ENCODE measurements at regions not wholly inside any gene's neighbourhood (a gene's known extent, or its start where the extent isn't known, plus 50 kb on each side); places are given as distances from the start of the nearest gene placed in this dataset.

DNA sequence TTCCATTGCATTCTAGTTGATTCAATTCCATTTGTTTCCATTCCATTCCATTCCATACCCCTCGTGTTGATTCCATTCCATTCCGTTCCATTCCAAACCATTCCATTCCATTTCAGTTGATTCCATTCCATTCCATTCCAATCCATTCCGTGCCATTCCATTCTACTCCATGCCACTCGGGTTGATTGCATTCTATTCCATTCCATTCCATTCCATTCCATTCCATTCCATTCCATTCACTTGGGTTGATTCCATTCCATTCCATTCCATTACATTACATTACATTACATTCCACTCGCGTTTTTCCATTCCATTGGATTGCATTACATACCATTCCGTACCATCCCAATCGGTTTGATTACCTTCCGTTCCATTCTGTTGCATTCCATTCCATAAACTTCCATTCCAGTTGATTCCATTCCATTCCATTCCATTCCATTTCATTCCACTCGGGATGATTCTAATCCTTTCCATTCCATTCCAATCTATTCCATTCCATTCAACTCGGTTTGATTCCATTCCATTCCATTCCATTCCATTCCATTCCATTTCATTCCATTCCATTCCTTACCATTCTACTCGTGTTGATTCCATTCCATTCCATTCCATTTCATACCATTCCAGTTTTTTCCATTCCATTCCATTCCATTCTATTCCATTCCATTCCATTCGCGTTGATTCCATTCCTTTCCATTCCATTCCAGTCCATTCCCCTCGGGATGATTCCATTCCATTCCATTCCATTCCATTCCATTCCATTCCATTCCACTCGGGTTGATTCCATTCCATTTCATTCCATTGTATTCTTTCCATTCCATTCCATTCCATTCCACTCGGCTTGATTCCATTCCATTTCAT lies 1140.4 kb downstream of the RPIA start:
- Histone ChIP-seq H3K4me3 (ENCODE audit: control insufficient read depth in 2 of 3, extremely low read depth in 1 of 3, insufficient read depth in 2 of 3, low read depth in 1 of 3, low read length in 3 of 3) (no peak overlapping the region), H4K20me1 (ENCODE audit: control insufficient read depth, extremely low read depth, insufficient read depth, low read length) (no peaks in the 10 kb centered on the region), H3K9me3 (ENCODE audit: control insufficient read depth, low read depth, low read length) (peaks cover 52% of the 10 kb centered on the region), H2AFZ (ENCODE audit: control insufficient read depth, low read length) (no peak overlapping the region), H3K9ac (ENCODE audit: control insufficient read depth, extremely low read depth, insufficient read depth, low read length) (no peak overlapping the region), H3K4me1 (ENCODE audit: control insufficient read depth, extremely low read depth, insufficient read depth, low read length) (no peaks in the 10 kb centered on the region), H3K27ac (ENCODE audit: control insufficient read depth, insufficient read depth, low read length) (no peak overlapping the region), H3K4me2 (ENCODE audit: control insufficient read depth, extremely low read depth, insufficient read depth, low read depth, low read length) (no peak overlapping the region), H3K79me2 (ENCODE audit: control insufficient read depth, insufficient read depth, low read length) (no peaks in the 10 kb centered on the region), H3K9me1 (ENCODE audit: control insufficient read depth, extremely low read depth, insufficient read depth, low read length) (no peaks in the 10 kb centered on the region), H3K36me3 (ENCODE audit: control insufficient read depth in 2 of 2, extremely low read depth in 1 of 2, insufficient read depth in 2 of 2, low read length in 2 of 2) (no peaks in the 10 kb centered on the region), H3K27me3 (ENCODE audit: control insufficient read depth, extremely low read depth, insufficient read depth, low read length) (no peaks in the 10 kb centered on the region)
- dilution Hi-C loops (cut with MboI; ENCODE audit: extremely low pct_ligation_motif_present, low sequenced_read_pairs), result no loop called here
- DNase-seq (ENCODE audit: low read depth, low spot score) (no peak), FAIRE-seq (no peak)
- TF ChIP-seq EZH2 (IDR thresholded peaks at IDR 0.05; ENCODE audit: low read length), result no peak
- TF ChIP-seq, protein P1, sequence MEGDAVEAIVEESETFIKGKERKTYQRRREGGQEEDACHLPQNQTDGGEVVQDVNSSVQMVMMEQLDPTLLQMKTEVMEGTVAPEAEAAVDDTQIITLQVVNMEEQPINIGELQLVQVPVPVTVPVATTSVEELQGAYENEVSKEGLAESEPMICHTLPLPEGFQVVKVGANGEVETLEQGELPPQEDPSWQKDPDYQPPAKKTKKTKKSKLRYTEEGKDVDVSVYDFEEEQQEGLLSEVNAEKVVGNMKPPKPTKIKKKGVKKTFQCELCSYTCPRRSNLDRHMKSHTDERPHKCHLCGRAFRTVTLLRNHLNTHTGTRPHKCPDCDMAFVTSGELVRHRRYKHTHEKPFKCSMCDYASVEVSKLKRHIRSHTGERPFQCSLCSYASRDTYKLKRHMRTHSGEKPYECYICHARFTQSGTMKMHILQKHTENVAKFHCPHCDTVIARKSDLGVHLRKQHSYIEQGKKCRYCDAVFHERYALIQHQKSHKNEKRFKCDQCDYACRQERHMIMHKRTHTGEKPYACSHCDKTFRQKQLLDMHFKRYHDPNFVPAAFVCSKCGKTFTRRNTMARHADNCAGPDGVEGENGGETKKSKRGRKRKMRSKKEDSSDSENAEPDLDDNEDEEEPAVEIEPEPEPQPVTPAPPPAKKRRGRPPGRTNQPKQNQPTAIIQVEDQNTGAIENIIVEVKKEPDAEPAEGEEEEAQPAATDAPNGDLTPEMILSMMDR (optimal IDR thresholded peaks at IDR 0.05 in 1 of 3, IDR thresholded peaks at IDR 0.05 in 1 of 3, conservative IDR thresholded peaks at IDR 0.05 in 1 of 3; ENCODE audit: extremely low read depth in 1 of 3, insufficient read depth in 2 of 3, low read length in 3 of 3), result no peak

GRCh38 chr2:89833116-89833779 lies 1141.8 kb downstream of the RPIA start:
- H3K79me2 ChIP-seq (ENCODE audit: control insufficient read depth, insufficient read depth, low read length), result no peaks in the 10 kb centered on the region
- TF ChIP-seq, protein P1 (optimal IDR thresholded peaks at IDR 0.05 in 1 of 3, IDR thresholded peaks at IDR 0.05 in 1 of 3, conservative IDR thresholded peaks at IDR 0.05 in 1 of 3; ENCODE audit: extremely low read depth in 1 of 3, insufficient read depth in 2 of 3, low read length in 3 of 3), result no peak
- no peak for TF ChIP-seq EZH2 (IDR thresholded peaks at IDR 0.05; ENCODE audit: low read length)
- H3K9ac ChIP-seq (ENCODE audit: control insufficient read depth, extremely low read depth, insufficient read depth, low read length), result no peak overlapping the region
- H3K9me1 ChIP-seq (ENCODE audit: control insufficient read depth, extremely low read depth, insufficient read depth, low read length), result no peaks in the 10 kb centered on the region
- DNase-seq (ENCODE audit: low read depth, low spot score) (no peak), FAIRE-seq (no peak)
- H3K27ac ChIP-seq (ENCODE audit: control insufficient read depth, insufficient read depth, low read length), result no peak overlapping the region
- no peaks in the 10 kb centered on the region for H3K36me3 ChIP-seq (ENCODE audit: control insufficient read depth in 2 of 2, extremely low read depth in 1 of 2, insufficient read depth in 2 of 2, low read length in 2 of 2)
- H2AFZ ChIP-seq (ENCODE audit: control insufficient read depth, low read length), result no peak overlapping the region
- no peaks in the 10 kb centered on the region for H3K4me1 ChIP-seq (ENCODE audit: control insufficient read depth, extremely low read depth, insufficient read depth, low read length)
- no peak overlapping the region for H3K4me2 ChIP-seq (ENCODE audit: control insufficient read depth, extremely low read depth, insufficient read depth, low read depth, low read length)
- H4K20me1 ChIP-seq (ENCODE audit: control insufficient read depth, extremely low read depth, insufficient read depth, low read length), result no peaks in the 10 kb centered on the region
- H3K27me3 ChIP-seq (ENCODE audit: control insufficient read depth, extremely low read depth, insufficient read depth, low read length), result no peaks in the 10 kb centered on the region
- H3K9me3 ChIP-seq (ENCODE audit: control insufficient read depth, low read depth, low read length), result peaks cover 56% of the 10 kb centered on the region
- dilution Hi-C loops (cut with MboI; ENCODE audit: extremely low pct_ligation_motif_present, low sequenced_read_pairs), result no loop called here
- no peak overlapping the region for H3K4me3 ChIP-seq (ENCODE audit: control insufficient read depth in 2 of 3, extremely low read depth in 1 of 3, insufficient read depth in 2 of 3, low read depth in 1 of 3, low read length in 3 of 3)

Data from keratinocyte (primary cell).